ENCODE measurements at regions not wholly inside any gene's neighbourhood (a gene's known extent, or its start where the extent isn't known, plus 50 kb on each side); places are given as distances from the start of the nearest gene placed in this dataset.

- no peak for DNase-seq (ENCODE audit: low read depth)
These were observed 818.7 kb upstream of the TENM3 start for GRCh38 chr4:181424362-181425016.

- DNase-seq (ENCODE audit: low read depth) = no peak
These were observed 816.1 kb upstream of the TENM3 start for GRCh38 chr4:181427076-181427475.

GRCh38 chr4:181431006-181431405 is 812.2 kb upstream of the TENM3 start:
- DNase-seq (ENCODE audit: low read depth) = no peak

- no peak for DNase-seq (ENCODE audit: low read depth)
These were observed 811.5 kb upstream of the TENM3 start for GRCh38 chr4:181431661-181432060.

GRCh38 chr4:181432335-181432734 is 810.9 kb upstream of the TENM3 start:
- no peak for DNase-seq (ENCODE audit: low read depth)

- no peak for DNase-seq (ENCODE audit: low read depth)
These were observed 805.3 kb upstream of the TENM3 start for GRCh38 chr4:181437895-181438294.

- no peak for DNase-seq (ENCODE audit: low read depth)
These were observed 804.6 kb upstream of the TENM3 start for GRCh38 chr4:181438641-181439040.

GRCh38 chr4:181443021-181443420 is 800.2 kb upstream of the TENM3 start:
- no peak for DNase-seq (ENCODE audit: low read depth)

- no peak for DNase-seq (ENCODE audit: low read depth)
These were observed 777.4 kb upstream of the TENM3 start for GRCh38 chr4:181465826-181466225.

GRCh38 chr4:181468451-181468850 is 774.8 kb upstream of the TENM3 start:
- DNase-seq (ENCODE audit: low read depth) = no peak

GRCh38 chr4:181470306-181470705 is 772.9 kb upstream of the TENM3 start:
- DNase-seq (ENCODE audit: low read depth) = no peak

- DNase-seq (ENCODE audit: low read depth) = no peak
These were observed 767.8 kb upstream of the TENM3 start for GRCh38 chr4:181475359-181475758.

- no peak for DNase-seq (ENCODE audit: low read depth)
These were observed 767.3 kb upstream of the TENM3 start for GRCh38 chr4:181475781-181476507.

- DNase-seq (ENCODE audit: low read depth) = no peak
These were observed 766.7 kb upstream of the TENM3 start for GRCh38 chr4:181476508-181476890.

- DNase-seq (ENCODE audit: low read depth) = no peak
These were observed 765.6 kb upstream of the TENM3 start for GRCh38 chr4:181477591-181477990.

- no peak for DNase-seq (ENCODE audit: low read depth)
These were observed 764.5 kb upstream of the TENM3 start for GRCh38 chr4:181478656-181479055.

GRCh38 chr4:181479141-181479540 is 764.1 kb upstream of the TENM3 start:
- no peak for DNase-seq (ENCODE audit: low read depth)

- DNase-seq (ENCODE audit: low read depth) = no peak
These were observed 758.8 kb upstream of the TENM3 start for GRCh38 chr4:181484396-181484795.

GRCh38 chr4:181488926-181489325 is 754.3 kb upstream of the TENM3 start:
- DNase-seq (ENCODE audit: low read depth) = no peak

GRCh38 chr4:181498148-181498547 is 745.1 kb upstream of the TENM3 start:
- no peak for DNase-seq (ENCODE audit: low read depth)

GRCh38 chr4:181502611-181503010 is 740.6 kb upstream of the TENM3 start:
- DNase-seq (ENCODE audit: low read depth) = no peak

- no peak for DNase-seq (ENCODE audit: low read depth)
These were observed 739.4 kb upstream of the TENM3 start for GRCh38 chr4:181503687-181504390.

GRCh38 chr4:181504924-181505323 is 738.3 kb upstream of the TENM3 start:
- DNase-seq (ENCODE audit: low read depth) = no peak

Data from stromal cell of bone marrow (primary cell).